IMR-90 (cell line): ENCODE measurements at regions not wholly inside any gene's neighbourhood (a gene's known extent, or its start where the extent isn't known, plus 50 kb on each side); places are given as distances from the start of the nearest gene placed in this dataset.

Experiments used
- ATAC-seq: fragments of 200-7000 bp; cut with Tn5 transposase; 2 replicates; pipeline ENCODE4 v1.9.1; 2020; ENCODE audit warnings: low read depth, mild to moderate bottlenecking, moderate library complexity
- BruUV-seq: library from RNA; stranded (reverse); fragments of 400-500 nt; replicated peaks from 2 replicates; lab custom pipeline; 2021; lab: Mats Ljungman, UMichigan
- CTCF ChIA-PET: fragments of 300-600 bp; formaldehyde crosslinking; extraction: SDS; loops from one replicate; lab custom pipeline; 2021; ENCODE audit warnings: antibody characterized with exemption; lab: Yijun Ruan, JAX
- POLR2A ChIA-PET: fragments of 300-600 bp; sonication (Branson Sonifier 250); formaldehyde crosslinking; loops from one replicate; lab custom pipeline; 2022; ENCODE audit warnings: antibody characterized with exemption; ENCODE audit not compliant: unreplicated experiment; lab: Charles Lee
- DNase-seq: peaks from one replicate; pipeline ENCODE4 v3.0.0; 2013
- H2AFZ ChIP-seq: replicated peaks from 2 replicates; pipeline ENCODE3; 2013; ENCODE audit warnings: low read length, mild to moderate bottlenecking; ENCODE audit not compliant: poor library complexity
- H2AK5ac ChIP-seq: 2 replicates; pipeline ENCODE4 v1.6.1; 2013; ENCODE audit warnings: low read depth, low read length, inconsistent platforms
- H2AK9ac ChIP-seq: replicated peaks from 2 replicates; pipeline ENCODE3; 2013; ENCODE audit warnings: mild to moderate bottlenecking, low read depth, low read length, moderate library complexity; ENCODE audit not compliant: poor library complexity
- H2BK120ac ChIP-seq: 2 replicates; pipeline ENCODE4 v1.6.1; 2013; ENCODE audit warnings: low read depth, low read length, inconsistent platforms
- H2BK15ac ChIP-seq: 3 replicates; pipeline ENCODE4 v1.6.1; 2013; ENCODE audit warnings: low read depth, low read length, inconsistent platforms
- H2BK20ac ChIP-seq: 2 replicates; pipeline ENCODE4 v1.6.1; 2013; ENCODE audit warnings: low read depth, mild to moderate bottlenecking, inconsistent platforms, low read length, moderate library complexity
- H2BK5ac ChIP-seq: 2 replicates; pipeline ENCODE4 v1.6.1; 2013; ENCODE audit warnings: mild to moderate bottlenecking, low read depth, low read length, inconsistent platforms; ENCODE audit not compliant: poor library complexity, severe bottlenecking
- H3K14ac ChIP-seq: replicated peaks from 2 replicates; pipeline ENCODE4 v1.6.1; 2013; ENCODE audit warnings: low read depth, low read length, inconsistent platforms
- H3K18ac ChIP-seq: 2 replicates; pipeline ENCODE4 v1.6.1; 2013; ENCODE audit warnings: low read depth, low read length, control low read depth
- H3K23ac ChIP-seq: 2 replicates; pipeline ENCODE4 v1.6.1; 2013; ENCODE audit warnings: low read depth, low read length, inconsistent platforms
- H3K27ac ChIP-seq: 2 replicates; pipeline ENCODE4 v1.5.1; 2013; ENCODE audit warnings: mild to moderate bottlenecking, control low read depth, low read length; ENCODE audit not compliant: insufficient read depth
- H3K27me3 ChIP-seq: 2 replicates; pipeline ENCODE4 v1.6.1; 2013; ENCODE audit warnings: low read length; ENCODE audit not compliant: control insufficient read depth, insufficient read depth
- H3K36me3 ChIP-seq: 2 replicates; pipeline ENCODE4 v1.6.1; 2013; ENCODE audit warnings: low read length, mixed read lengths; ENCODE audit not compliant: control insufficient read depth, insufficient read depth
- H3K4ac ChIP-seq: 2 replicates; pipeline ENCODE4 v1.6.1; 2013; ENCODE audit warnings: low read depth, low read length, inconsistent platforms
- H3K4me1 ChIP-seq: 2 replicates; pipeline ENCODE4 v1.6.1; 2013; ENCODE audit warnings: low read length, mixed read lengths; ENCODE audit not compliant: control insufficient read depth, insufficient read depth
- H3K4me2 ChIP-seq: 2 replicates; pipeline ENCODE4 v1.6.1; 2013; ENCODE audit warnings: low read depth, mild to moderate bottlenecking, control low read depth, low read length, moderate library complexity
- H3K4me3 ChIP-seq: 2 replicates; pipeline ENCODE4 v1.5.1; 2013; ENCODE audit warnings: low read depth, mild to moderate bottlenecking, control low read depth, low read length, moderate library complexity; ENCODE audit not compliant: insufficient read depth
- H3K56ac ChIP-seq: 2 replicates; pipeline ENCODE4 v1.6.1; 2013; ENCODE audit warnings: low read length, inconsistent platforms; ENCODE audit not compliant: insufficient read depth; ENCODE audit errors: extremely low read depth
- H3K79me1 ChIP-seq, 2 experiments: 2 replicates each; pipeline ENCODE4 v1.6.1; 2013; ENCODE audit warnings: low read length in 2 of 2, inconsistent platforms in 1 of 2, low read depth in 1 of 2
- H3K9ac ChIP-seq: 2 replicates; pipeline ENCODE4 v1.6.1; 2013; ENCODE audit warnings: low read depth, low read length, control low read depth
- H3K9me1 ChIP-seq: 2 replicates; pipeline ENCODE4 v1.6.1; 2013; ENCODE audit warnings: low read length, inconsistent platforms; ENCODE audit not compliant: insufficient read depth
- H3K9me3 ChIP-seq: 2 replicates; pipeline ENCODE4 v1.6.1; 2013; ENCODE audit warnings: low read length; ENCODE audit not compliant: control insufficient read depth, insufficient read depth
- H4K20me1 ChIP-seq: 2 replicates; pipeline ENCODE4 v1.6.1; 2013; ENCODE audit warnings: low read length, inconsistent platforms; ENCODE audit not compliant: insufficient read depth
- H4K5ac ChIP-seq: 2 replicates; pipeline ENCODE4 v1.6.1; 2013; ENCODE audit warnings: mild to moderate bottlenecking, low read depth, low read length, control low read depth
- H4K8ac ChIP-seq, 2 experiments: 2 replicates each; pipeline ENCODE4 v1.6.1; 2013; ENCODE audit warnings: low read depth in 2 of 2, low read length in 2 of 2, control low read depth in 1 of 2, inconsistent platforms in 1 of 2
- H4K91ac ChIP-seq: 2 replicates; pipeline ENCODE4 v1.6.1; 2013; ENCODE audit warnings: low read depth, low read length, inconsistent platforms; ENCODE audit not compliant: insufficient read depth
- CEBPB ChIP-seq: IDR thresholded peaks from 2 replicates; pipeline ENCODE4 v1.6.1; 2012; ENCODE audit warnings: low read depth, low read length, improper control_type of control experiment
- CHD1 ChIP-seq: IDR thresholded peaks from 2 replicates; pipeline ENCODE4 v1.6.1; 2012; ENCODE audit warnings: low read depth, low read length, improper control_type of control experiment
- FOS ChIP-seq: fragments of 150-350 bp; IDR thresholded peaks from 2 replicates; pipeline ENCODE4 v1.6.1; 2016; ENCODE audit warnings: low read depth, low read length
- MAFK ChIP-seq: IDR thresholded peaks from 2 replicates; pipeline ENCODE4 v1.6.1; 2012; ENCODE audit warnings: low read depth, low read length, improper control_type of control experiment
- MAZ ChIP-seq: IDR thresholded peaks from 2 replicates; pipeline ENCODE4 v1.6.1; 2012; ENCODE audit warnings: low read depth, mild to moderate bottlenecking, low read length, improper control_type of control experiment, moderate library complexity, borderline replicate concordance
- MXI1 ChIP-seq: IDR thresholded peaks from 2 replicates; pipeline ENCODE4 v1.6.1; 2012; ENCODE audit warnings: low read depth, mild to moderate bottlenecking, low read length, moderate library complexity, borderline replicate concordance
- NFE2L2 ChIP-seq: fragments of 150-350 bp; IDR thresholded peaks from 2 replicates; pipeline ENCODE4 v1.6.1; 2016; ENCODE audit warnings: low read depth, mild to moderate bottlenecking, low read length
- RAD21 ChIP-seq: IDR thresholded peaks from 2 replicates; pipeline ENCODE4 v1.6.1; 2012; ENCODE audit warnings: low read length, improper control_type of control experiment
- RCOR1 ChIP-seq: IDR thresholded peaks from 2 replicates; pipeline ENCODE4 v1.6.1; 2012; ENCODE audit warnings: mild to moderate bottlenecking, low read length, improper control_type of control experiment; ENCODE audit not compliant: insufficient replicate concordance
- WGBS, 2 experiments: methylation state at CpG; one replicate each; pipeline versions ENCODE4 v1.1.5 to v1.1.7; 2013; ENCODE audit warnings: missing lambda C conversion rate in 2 of 2; ENCODE audit not compliant: insufficient read length in 1 of 2; ENCODE audit errors: extremely low coverage in 2 of 2; 5-methylcytosine and 5-hydroxymethylcytosine counted together
- dilution Hi-C: fragments of 300-500 bp; cut with HindIII; formaldehyde crosslinking; loops from one replicate; pipeline ENCODE4 v1.14.3; 2018; ENCODE audit warnings: low sequenced_read_pairs; ENCODE audit not compliant: unreplicated experiment
- in situ Hi-C: fragments of 300-500 bp; cut with MboI; formaldehyde crosslinking; loops from 3 replicates; pipeline ENCODE4 v1.14.3; 2019; ENCODE audit warnings: low sequenced_read_pairs, inconsistent platforms, mixed read lengths
- intact Hi-C: fragments of 100-400 bp; cut with micrococcal nuclease; formaldehyde crosslinking; loops from 2 replicates; pipeline ENCODE4 v1.10.0; 2022

DNA sequence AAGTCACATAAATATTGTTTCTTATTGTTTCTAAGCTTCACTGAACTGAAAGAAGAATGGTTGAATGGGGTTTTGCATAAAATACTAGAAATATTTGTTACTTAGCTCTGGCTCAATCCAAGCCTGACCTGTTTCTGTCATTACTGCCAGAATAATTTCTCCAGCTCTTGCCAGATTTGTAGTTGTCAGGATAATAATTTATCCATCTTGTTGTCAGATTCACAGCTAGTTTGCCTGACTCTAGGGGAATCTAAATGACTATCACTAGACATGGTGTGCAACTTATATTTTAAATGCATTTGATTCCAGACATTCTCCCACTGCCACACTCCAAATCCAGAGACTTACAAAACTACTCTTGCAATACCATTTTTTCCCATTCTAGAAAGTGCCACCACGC is 422.7 kb downstream of the ZSWIM6 start:
- Histone ChIP-seq H3K23ac (no peak overlapping the region), H3K9me1 (no peaks in the 10 kb centered on the region), H4K20me1 (no peaks in the 10 kb centered on the region), H2BK5ac (no peak overlapping the region), H3K18ac (no peak overlapping the region), H3K79me1 (no peaks in the 10 kb centered on the region), H3K9me3 (no peaks in the 10 kb centered on the region), H2AK5ac (no peak overlapping the region), H2BK20ac (no peak overlapping the region), H4K8ac (no peak overlapping the region), H3K4me3 (no peak overlapping the region), H3K14ac (no peak overlapping the region), H3K36me3 (no peaks in the 10 kb centered on the region), H2BK120ac (no peak overlapping the region), H2AK9ac (no peak overlapping the region), H3K4me1 (no peaks in the 10 kb centered on the region), H3K9ac (no peak overlapping the region), H3K27me3 (no peaks in the 10 kb centered on the region), H4K91ac (no peak overlapping the region), H2AFZ (no peak overlapping the region), H3K4me2 (no peak overlapping the region), H3K27ac (no peak overlapping the region), H3K4ac (no peak overlapping the region), H2BK15ac (no peak overlapping the region), H3K56ac (no peak overlapping the region), H4K5ac (no peak overlapping the region)
- CTCF ChIA-PET: no interaction called here
- dilution Hi-C loops (no loop called here), intact Hi-C loops (no loop called here), in situ Hi-C loops (no loop called here)
- POLR2A ChIA-PET: no interaction called here
- no peak for DNase-seq
- 0% methylated on average over 1 of the region's 1 CpG; no CpG with 5 or more reads in 1 of the 2 experiments for WGBS, 2 experiments
- TF ChIP-seq NFE2L2 (no peak), RCOR1 (no peak), CEBPB (no peak), MAFK (no peak), RAD21 (no peak), MAZ (no peak), CHD1 (no peak), MXI1 (no peak), FOS (no peak)
- BruUV-seq: no TSS peak
- ATAC-seq: no peak
